ENCODE measurements at regions not wholly inside any gene's neighbourhood (a gene's known extent, or its start where the extent isn't known, plus 50 kb on each side); places are given as distances from the start of the nearest gene placed in this dataset.

DNA sequence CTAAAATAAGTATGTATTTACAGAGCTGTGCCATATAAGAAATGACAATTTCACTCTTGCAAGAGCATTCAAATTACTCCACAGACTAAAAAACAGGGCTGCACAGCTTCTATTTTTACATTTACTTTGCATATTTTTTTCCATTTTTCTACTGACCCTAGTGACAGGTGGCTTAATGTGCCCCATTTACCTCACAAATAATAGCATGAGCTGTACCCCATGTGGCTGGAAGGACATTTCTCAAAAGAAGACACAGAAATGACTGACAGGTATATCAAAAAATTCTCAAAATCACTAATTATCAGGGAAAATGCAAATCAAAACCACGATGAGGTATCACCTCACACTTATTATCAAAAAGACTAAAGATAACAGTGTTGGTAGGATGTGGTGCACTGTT, 1128.6 kb downstream of the SLC16A7 start:
- Histone ChIP-seq H3K9me3 (ENCODE audit: control insufficient read depth in 4 of 4, low read length in 3 of 4) (no peaks in the 10 kb centered on the region), H3K4me1 (ENCODE audit: control insufficient read depth in 4 of 4, insufficient read depth in 4 of 4, low read length in 3 of 4) (no peaks in the 10 kb centered on the region), H3K27ac (ENCODE audit: low read depth in 1 of 2, low read length in 2 of 2) (no peak overlapping the region), H3K9ac (ENCODE audit: low read depth in 1 of 2, low read length in 2 of 2) (no peak overlapping the region), H3K27me3 (ENCODE audit: control insufficient read depth in 4 of 4, insufficient read depth in 4 of 4, low read length in 3 of 4) (no peaks in the 10 kb centered on the region), H3K4me3 (ENCODE audit: low read depth in 1 of 3, low read length in 3 of 3) (no peak overlapping the region), H3K36me3 (ENCODE audit: control insufficient read depth in 4 of 4, insufficient read depth in 3 of 4, low read depth in 1 of 4, low read length in 3 of 4) (no peaks in the 10 kb centered on the region)
- TF ChIP-seq, protein P1, sequence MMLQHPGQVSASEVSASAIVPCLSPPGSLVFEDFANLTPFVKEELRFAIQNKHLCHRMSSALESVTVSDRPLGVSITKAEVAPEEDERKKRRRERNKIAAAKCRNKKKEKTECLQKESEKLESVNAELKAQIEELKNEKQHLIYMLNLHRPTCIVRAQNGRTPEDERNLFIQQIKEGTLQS (IDR thresholded peaks at IDR 0.05), result no peak
- TF ChIP-seq YY1 (IDR thresholded peaks at IDR 0.05), result no peak
- TF ChIP-seq RXRA (IDR thresholded peaks at IDR 0.05), result no peak
- TF ChIP-seq SP1 (IDR thresholded peaks at IDR 0.05), result no peak
- no peak for TF ChIP-seq JUND (IDR thresholded peaks at IDR 0.05)
- TF ChIP-seq FOXA1 (IDR thresholded peaks at IDR 0.05), result no peak
- 47% methylated on average over 1 of the region's 1 CpG for WGBS
- DNase-seq (ENCODE audit: low spot score), result no peak

DNA sequence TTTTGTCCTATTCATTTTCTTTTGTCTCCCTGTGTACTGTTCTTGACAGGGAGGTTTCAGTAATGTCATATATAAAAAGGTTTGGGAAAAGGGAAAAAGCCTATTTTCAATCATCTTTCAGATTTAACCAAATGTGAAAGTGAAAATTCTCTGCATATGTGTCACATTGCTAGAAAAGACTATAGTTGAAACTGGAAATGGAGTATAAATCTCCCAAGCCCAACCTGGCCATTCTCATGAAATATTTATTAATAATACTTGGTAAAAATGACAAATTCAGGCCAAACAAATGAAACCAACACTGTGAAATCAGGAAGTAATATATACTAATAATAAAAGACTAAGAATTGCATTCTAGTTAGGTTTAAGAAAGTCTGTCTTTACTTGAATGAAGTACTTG, 1129.2 kb downstream of the SLC16A7 start:
- TF ChIP-seq, protein P2, sequence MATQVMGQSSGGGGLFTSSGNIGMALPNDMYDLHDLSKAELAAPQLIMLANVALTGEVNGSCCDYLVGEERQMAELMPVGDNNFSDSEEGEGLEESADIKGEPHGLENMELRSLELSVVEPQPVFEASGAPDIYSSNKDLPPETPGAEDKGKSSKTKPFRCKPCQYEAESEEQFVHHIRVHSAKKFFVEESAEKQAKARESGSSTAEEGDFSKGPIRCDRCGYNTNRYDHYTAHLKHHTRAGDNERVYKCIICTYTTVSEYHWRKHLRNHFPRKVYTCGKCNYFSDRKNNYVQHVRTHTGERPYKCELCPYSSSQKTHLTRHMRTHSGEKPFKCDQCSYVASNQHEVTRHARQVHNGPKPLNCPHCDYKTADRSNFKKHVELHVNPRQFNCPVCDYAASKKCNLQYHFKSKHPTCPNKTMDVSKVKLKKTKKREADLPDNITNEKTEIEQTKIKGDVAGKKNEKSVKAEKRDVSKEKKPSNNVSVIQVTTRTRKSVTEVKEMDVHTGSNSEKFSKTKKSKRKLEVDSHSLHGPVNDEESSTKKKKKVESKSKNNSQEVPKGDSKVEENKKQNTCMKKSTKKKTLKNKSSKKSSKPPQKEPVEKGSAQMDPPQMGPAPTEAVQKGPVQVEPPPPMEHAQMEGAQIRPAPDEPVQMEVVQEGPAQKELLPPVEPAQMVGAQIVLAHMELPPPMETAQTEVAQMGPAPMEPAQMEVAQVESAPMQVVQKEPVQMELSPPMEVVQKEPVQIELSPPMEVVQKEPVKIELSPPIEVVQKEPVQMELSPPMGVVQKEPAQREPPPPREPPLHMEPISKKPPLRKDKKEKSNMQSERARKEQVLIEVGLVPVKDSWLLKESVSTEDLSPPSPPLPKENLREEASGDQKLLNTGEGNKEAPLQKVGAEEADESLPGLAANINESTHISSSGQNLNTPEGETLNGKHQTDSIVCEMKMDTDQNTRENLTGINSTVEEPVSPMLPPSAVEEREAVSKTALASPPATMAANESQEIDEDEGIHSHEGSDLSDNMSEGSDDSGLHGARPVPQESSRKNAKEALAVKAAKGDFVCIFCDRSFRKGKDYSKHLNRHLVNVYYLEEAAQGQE (IDR thresholded peaks at IDR 0.05), result no peak
- TF ChIP-seq YY1 (IDR thresholded peaks at IDR 0.05) (no peak), EGR1 (IDR thresholded peaks at IDR 0.05; ENCODE audit: low read depth in 2 of 2) (no peak), HNF4G (IDR thresholded peaks at IDR 0.05) (no peak), NR2F2 (IDR thresholded peaks at IDR 0.05) (no peak), FOXA1 (IDR thresholded peaks at IDR 0.05) (no peak), JUND (IDR thresholded peaks at IDR 0.05) (no peak), RAD21 (IDR thresholded peaks at IDR 0.05) (no peak)
- TF ChIP-seq, protein P3, sequence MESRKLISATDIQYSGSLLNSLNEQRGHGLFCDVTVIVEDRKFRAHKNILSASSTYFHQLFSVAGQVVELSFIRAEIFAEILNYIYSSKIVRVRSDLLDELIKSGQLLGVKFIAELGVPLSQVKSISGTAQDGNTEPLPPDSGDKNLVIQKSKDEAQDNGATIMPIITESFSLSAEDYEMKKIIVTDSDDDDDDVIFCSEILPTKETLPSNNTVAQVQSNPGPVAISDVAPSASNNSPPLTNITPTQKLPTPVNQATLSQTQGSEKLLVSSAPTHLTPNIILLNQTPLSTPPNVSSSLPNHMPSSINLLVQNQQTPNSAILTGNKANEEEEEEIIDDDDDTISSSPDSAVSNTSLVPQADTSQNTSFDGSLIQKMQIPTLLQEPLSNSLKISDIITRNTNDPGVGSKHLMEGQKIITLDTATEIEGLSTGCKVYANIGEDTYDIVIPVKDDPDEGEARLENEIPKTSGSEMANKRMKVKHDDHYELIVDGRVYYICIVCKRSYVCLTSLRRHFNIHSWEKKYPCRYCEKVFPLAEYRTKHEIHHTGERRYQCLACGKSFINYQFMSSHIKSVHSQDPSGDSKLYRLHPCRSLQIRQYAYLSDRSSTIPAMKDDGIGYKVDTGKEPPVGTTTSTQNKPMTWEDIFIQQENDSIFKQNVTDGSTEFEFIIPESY (IDR thresholded peaks at IDR 0.05), result no peak
- TF ChIP-seq, protein P4, sequence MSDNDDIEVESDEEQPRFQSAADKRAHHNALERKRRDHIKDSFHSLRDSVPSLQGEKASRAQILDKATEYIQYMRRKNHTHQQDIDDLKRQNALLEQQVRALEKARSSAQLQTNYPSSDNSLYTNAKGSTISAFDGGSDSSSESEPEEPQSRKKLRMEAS (IDR thresholded peaks at IDR 0.05), result no peak
- TF ChIP-seq, protein P5, sequence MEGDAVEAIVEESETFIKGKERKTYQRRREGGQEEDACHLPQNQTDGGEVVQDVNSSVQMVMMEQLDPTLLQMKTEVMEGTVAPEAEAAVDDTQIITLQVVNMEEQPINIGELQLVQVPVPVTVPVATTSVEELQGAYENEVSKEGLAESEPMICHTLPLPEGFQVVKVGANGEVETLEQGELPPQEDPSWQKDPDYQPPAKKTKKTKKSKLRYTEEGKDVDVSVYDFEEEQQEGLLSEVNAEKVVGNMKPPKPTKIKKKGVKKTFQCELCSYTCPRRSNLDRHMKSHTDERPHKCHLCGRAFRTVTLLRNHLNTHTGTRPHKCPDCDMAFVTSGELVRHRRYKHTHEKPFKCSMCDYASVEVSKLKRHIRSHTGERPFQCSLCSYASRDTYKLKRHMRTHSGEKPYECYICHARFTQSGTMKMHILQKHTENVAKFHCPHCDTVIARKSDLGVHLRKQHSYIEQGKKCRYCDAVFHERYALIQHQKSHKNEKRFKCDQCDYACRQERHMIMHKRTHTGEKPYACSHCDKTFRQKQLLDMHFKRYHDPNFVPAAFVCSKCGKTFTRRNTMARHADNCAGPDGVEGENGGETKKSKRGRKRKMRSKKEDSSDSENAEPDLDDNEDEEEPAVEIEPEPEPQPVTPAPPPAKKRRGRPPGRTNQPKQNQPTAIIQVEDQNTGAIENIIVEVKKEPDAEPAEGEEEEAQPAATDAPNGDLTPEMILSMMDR (IDR thresholded peaks at IDR 0.05; ENCODE audit: low read depth, low read length, missing input control), result no peak
- no peak overlapping the region for H3K27ac ChIP-seq (ENCODE audit: low read depth in 1 of 2, low read length in 2 of 2)
- H3K4me1 ChIP-seq (ENCODE audit: control insufficient read depth in 4 of 4, insufficient read depth in 4 of 4, low read length in 3 of 4), result no peaks in the 10 kb centered on the region
- H3K27me3 ChIP-seq (ENCODE audit: control insufficient read depth in 4 of 4, insufficient read depth in 4 of 4, low read length in 3 of 4), result no peaks in the 10 kb centered on the region
- no peak for DNase-seq (ENCODE audit: low spot score)
- H3K9ac ChIP-seq (ENCODE audit: low read depth in 1 of 2, low read length in 2 of 2), result no peak overlapping the region
- H3K9me3 ChIP-seq (ENCODE audit: control insufficient read depth in 4 of 4, low read length in 3 of 4), result no peaks in the 10 kb centered on the region
- no peak overlapping the region for H3K4me3 ChIP-seq (ENCODE audit: low read depth in 1 of 3, low read length in 3 of 3)
- no peaks in the 10 kb centered on the region for H3K36me3 ChIP-seq (ENCODE audit: control insufficient read depth in 4 of 4, insufficient read depth in 3 of 4, low read depth in 1 of 4, low read length in 3 of 4)
